GM12878 (cell line): ENCODE measurements at regions not wholly inside any gene's neighbourhood (a gene's known extent, or its start where the extent isn't known, plus 50 kb on each side); places are given as distances from the start of the nearest gene placed in this dataset.

Experiments used
- ATAC-seq: fragments of 200-7000 bp; cut with Tn5 transposase; 3 replicates; pipeline ENCODE4 v1.9.1; 2020; ENCODE audit warnings: mild to moderate bottlenecking, moderate library complexity
- BruUV-seq: library from RNA; stranded (reverse); fragments of 400-500 nt; replicated peaks from 2 replicates; lab custom pipeline; 2021; lab: Mats Ljungman, UMichigan
- CTCF ChIA-PET: fragments of 300-600 bp; sonication (Branson Sonifier 250); formaldehyde crosslinking; extraction: SDS; loops from one replicate; lab custom pipeline; 2021; ENCODE audit warnings: inconsistent platforms; lab: Yijun Ruan, JAX
- POLR2A ChIA-PET: fragments of 350-600 bp; formaldehyde crosslinking; extraction: SDS; loops from one replicate; lab custom pipeline; 2021; ENCODE audit warnings: inconsistent platforms; lab: Charles Lee
- RAD21 ChIA-PET: fragments of 300-600 bp; sonication (Branson Sonifier 250); formaldehyde crosslinking; loops from one replicate; lab custom pipeline; 2023; ENCODE audit warnings: antibody characterized with exemption; ENCODE audit not compliant: unreplicated experiment; lab: Charles Lee
- SMC1A ChIA-PET: fragments of 300-600 bp; sonication (Branson Sonifier 250); formaldehyde crosslinking; loops from one replicate; lab custom pipeline; 2023; ENCODE audit not compliant: unreplicated experiment, uncharacterized antibody; lab: Charles Lee
- DNase-seq: peaks from one replicate; pipeline ENCODE4 v3.0.0-alpha.2; 2011; ENCODE audit warnings: low read depth, low spot score
- FAIRE-seq: peaks from 3 replicates; lab custom pipeline; 2011; peaks lifted over from hg19 to GRCh38; lab: Jason Lieb, UNC
- H2AFZ ChIP-seq: 2 replicates; pipeline ENCODE4 v1.6.0; 2011; ENCODE audit warnings: low read depth, low read length, control low read depth; ENCODE audit not compliant: control insufficient read depth
- H3K27ac ChIP-seq: 2 replicates; pipeline ENCODE4 v1.5.1; 2011; ENCODE audit warnings: control low read depth; ENCODE audit not compliant: control insufficient read depth, insufficient read depth
- H3K27me3 ChIP-seq, 2 experiments: replicated peaks in 1 of 2; 2 replicates each; pipeline versions ENCODE4 v1.6.0 to v1.6.1; 2011; ENCODE audit warnings: low read length in 1 of 2; ENCODE audit not compliant: control insufficient read depth in 2 of 2, insufficient read depth in 2 of 2
- H3K36me3 ChIP-seq, 2 experiments: 2 replicates each; pipeline ENCODE4 v1.5.1; 2011; ENCODE audit warnings: low read length in 1 of 2; ENCODE audit not compliant: control insufficient read depth in 2 of 2, insufficient read depth in 2 of 2
- H3K4me1 ChIP-seq: 2 replicates; pipeline ENCODE4 v1.6.1; 2011; ENCODE audit warnings: mild to moderate bottlenecking, low read length, moderate library complexity, mixed read lengths; ENCODE audit not compliant: control insufficient read depth, insufficient read depth
- H3K4me2 ChIP-seq: 2 replicates; pipeline ENCODE4 v1.6.0; 2011; ENCODE audit warnings: control low read depth; ENCODE audit not compliant: control insufficient read depth, insufficient read depth
- H3K4me3 ChIP-seq: fragments of 200-600 bp; sonication (generic); 2 replicates; pipeline ENCODE4 v1.5.1; 2016
- H3K79me2 ChIP-seq: 2 replicates; pipeline ENCODE4 v1.6.0; 2011; ENCODE audit warnings: low read length; ENCODE audit not compliant: control insufficient read depth, insufficient read depth
- H3K9ac ChIP-seq: 2 replicates; pipeline ENCODE4 v1.8.0; 2011; ENCODE audit warnings: low read length, control low read depth, mixed read lengths; ENCODE audit not compliant: control insufficient read depth, insufficient read depth
- H3K9me3 ChIP-seq: replicated peaks from 3 replicates; pipeline ENCODE4 v1.5.1; 2011; ENCODE audit warnings: mild to moderate bottlenecking, low read length; ENCODE audit not compliant: control insufficient read depth, insufficient read depth
- H4K20me1 ChIP-seq: 2 replicates; pipeline ENCODE4 v1.6.0; 2011; ENCODE audit not compliant: control insufficient read depth, insufficient read depth
- E2F4 ChIP-seq: IDR thresholded peaks from 2 replicates; pipeline ENCODE4 v1.6.1; 2012; ENCODE audit warnings: low read depth, low read length, improper control_type of control experiment
- HDAC2 ChIP-seq: fragments of 200-600 bp; sonication (generic); IDR thresholded peaks from 2 replicates; pipeline ENCODE4 v1.6.1; 2017
- JUND ChIP-seq: IDR thresholded peaks from 2 replicates; pipeline ENCODE4 v1.6.1; 2012; ENCODE audit warnings: low read depth, mild to moderate bottlenecking, low read length, improper control_type of control experiment, moderate library complexity
- MEF2A ChIP-seq: IDR thresholded peaks from 2 replicates; pipeline ENCODE4 v1.6.1; 2011; ENCODE audit warnings: low read depth, mild to moderate bottlenecking, low read length, moderate library complexity; ENCODE audit not compliant: insufficient read depth
- MYC ChIP-seq: IDR thresholded peaks from 2 replicates; pipeline ENCODE4 v1.6.1; 2011; ENCODE audit warnings: mild to moderate bottlenecking, low read length, moderate library complexity, inconsistent platforms; ENCODE audit not compliant: insufficient read depth, insufficient replicate concordance, insufficient read length, severe bottlenecking
- NRF1 ChIP-seq: conservative IDR thresholded peaks from 2 replicates; pipeline ENCODE4 v1.6.1; 2011; ENCODE audit warnings: mild to moderate bottlenecking, low read depth, low read length, improper control_type of control experiment
- PBX3 ChIP-seq: IDR thresholded peaks from 2 replicates; pipeline ENCODE4 v1.6.1; 2011; ENCODE audit warnings: mild to moderate bottlenecking, low read depth, low read length, moderate library complexity; ENCODE audit not compliant: insufficient replicate concordance
- RUNX3 ChIP-seq: IDR thresholded peaks from 2 replicates; pipeline ENCODE4 v1.6.1; 2012; ENCODE audit warnings: low read length, inconsistent platforms
- SIN3A ChIP-seq: IDR thresholded peaks from 2 replicates; pipeline ENCODE4 v1.6.1; 2012; ENCODE audit warnings: low read depth, low read length, improper control_type of control experiment
- SIX5 ChIP-seq: IDR thresholded peaks from 2 replicates; pipeline ENCODE4 v1.6.1; 2011; ENCODE audit warnings: mild to moderate bottlenecking, low read depth, low read length, moderate library complexity; ENCODE audit not compliant: severe bottlenecking
- SREBF2 ChIP-seq: IDR thresholded peaks from 2 replicates; pipeline ENCODE4 v1.6.1; 2012; ENCODE audit warnings: mild to moderate bottlenecking, low read length
- ZNF384 ChIP-seq: IDR thresholded peaks from 2 replicates; pipeline ENCODE4 v1.6.1; 2012; ENCODE audit warnings: low read depth, mild to moderate bottlenecking, low read length, improper control_type of control experiment, borderline replicate concordance
- WGBS: methylation state at CpG from one replicate; pipeline ENCODE4 v1.1.6; 2016; ENCODE audit warnings: low lambda C conversion rate; ENCODE audit not compliant: insufficient replicate concordance, insufficient coverage; ENCODE audit errors: missing lambda C conversion rate; 5-methylcytosine and 5-hydroxymethylcytosine counted together
- in situ Hi-C: fragments of 300-500 bp; cut with MboI; formaldehyde crosslinking; loops from 9 replicates; pipeline ENCODE4 v1.14.3; 2018; ENCODE audit warnings: mixed read lengths
- intact Hi-C: fragments of 100-400 bp; cut with micrococcal nuclease; formaldehyde crosslinking; loops from one replicate; pipeline ENCODE4 v1.14.2; 2022; ENCODE audit not compliant: unreplicated experiment

DNA sequence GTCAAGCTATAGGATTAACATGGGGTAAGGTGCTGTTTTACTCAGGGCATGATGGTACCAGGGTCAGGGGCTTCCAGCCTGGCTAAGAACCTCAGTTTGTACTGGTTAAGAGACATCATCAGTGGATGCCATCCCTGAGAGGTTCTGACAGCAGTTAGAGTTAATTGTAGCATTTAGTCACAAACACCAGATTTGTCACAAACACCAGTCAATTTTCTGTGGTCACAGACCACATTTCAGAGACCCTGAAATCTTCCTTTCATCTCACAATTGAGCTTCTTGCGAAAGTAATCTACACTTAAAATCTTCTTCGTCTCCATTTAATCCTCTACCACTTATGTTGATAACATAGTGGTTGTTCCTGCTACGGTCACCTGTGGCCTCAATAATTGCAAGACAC lies 143.0 kb upstream of the EGLN3 start:
- no peak for ATAC-seq
- no peak for DNase-seq
- no peak for TF ChIP-seq MYC
- no peak for TF ChIP-seq PBX3
- TF ChIP-seq SIN3A, result no peak
- TF ChIP-seq SIX5, result no peak
- no peak for TF ChIP-seq MEF2A
- no peak for TF ChIP-seq E2F4
- no peak for TF ChIP-seq HDAC2
- TF ChIP-seq JUND, result no peak
- no peak for TF ChIP-seq NRF1
- no peak for TF ChIP-seq RUNX3
- no peak for TF ChIP-seq ZNF384
- TF ChIP-seq SREBF2, result no peak
- no TSS peak for BruUV-seq
- no peak for FAIRE-seq
- H3K27ac ChIP-seq, result no peak overlapping the region
- no peak overlapping the region for H2AFZ ChIP-seq
- H3K4me1 ChIP-seq, result no peaks in the 10 kb centered on the region
- H3K79me2 ChIP-seq, result no peaks in the 10 kb centered on the region
- in situ Hi-C loops (loop anchor here (5.0 kb wide), 1 partner anchor 257 kb away; no protein-coding TSS in a partner anchor), intact Hi-C loops (loop anchor here (5.0 to 10.0 kb wide), 2 partner anchors 52 to 211 kb away; no protein-coding TSS in a partner anchor)
- no peaks in the 10 kb centered on the region; the same call in 2 of the 3 replicates for H3K9me3 ChIP-seq
- ChIA-PET POLR2A (interaction anchor here (0.6 to 0.7 kb wide), 2 partner anchors 19 to 34 kb away, joined by 4 to 6 read pairs; no protein-coding TSS in a partner anchor), SMC1A (interaction anchor here (0.7 to 15.2 kb wide), 12 partner anchors 10 to 249 kb away, joined by 3 to 668 read pairs (median 24); no protein-coding TSS in a partner anchor), RAD21 (interaction anchor here (0.5 to 9.9 kb wide), 6 partner anchors 23 to 250 kb away, joined by 4 to 466 read pairs (median 4); no protein-coding TSS in a partner anchor), CTCF (interaction anchor here (0.6 to 18.8 kb wide), 4 partner anchors 87 to 251 kb away, joined by 3 to 809 read pairs (median 90); no protein-coding TSS in a partner anchor)
- H3K9ac ChIP-seq, result no peak overlapping the region
- H3K4me2 ChIP-seq, result no peak overlapping the region
- H3K27me3 ChIP-seq, result no peaks in the 10 kb centered on the region
- no peak overlapping the region for H3K4me3 ChIP-seq
- no peaks in the 10 kb centered on the region for H3K36me3 ChIP-seq
- H4K20me1 ChIP-seq, result no peaks in the 10 kb centered on the region
- WGBS, result 46% methylated on average over 3 of the region's 3 CpGs
